ENCODE measurements at regions not wholly inside any gene's neighbourhood (a gene's known extent, or its start where the extent isn't known, plus 50 kb on each side); places are given as distances from the start of the nearest gene placed in this dataset.

GRCh38 chr18:75533950-75534349 lies 106.4 kb upstream of the SMIM21 start:
- Histone ChIP-seq H3K4me1 (ENCODE audit: control insufficient read depth, insufficient read depth, low read length, poor library complexity, severe bottlenecking) (no peaks in the 10 kb centered on the region), H3K27ac (ENCODE audit: insufficient read depth, low read length, poor library complexity, severe bottlenecking) (no peak overlapping the region), H3K4me3 (ENCODE audit: low read depth, low read length) (no peak overlapping the region), H3K27me3 (ENCODE audit: control insufficient read depth, insufficient read depth, low read length) (no peaks in the 10 kb centered on the region), H3K9me3 (ENCODE audit: control insufficient read depth in 2 of 2, low read length in 2 of 2) (no peaks in the 10 kb centered on the region), H3K36me3 (ENCODE audit: control insufficient read depth, insufficient read depth, low read length) (no peaks in the 10 kb centered on the region)
- ATAC-seq (ENCODE audit: low read depth in 2 of 2) (no peak), DNase-seq (no peak)
- no peaks in the 10 kb centered on the region for H3K9me3 Mint-ChIP-seq
- no peaks in the 10 kb centered on the region for H3K27me3 Mint-ChIP-seq
- H3K36me3 Mint-ChIP-seq: no peaks in the 10 kb centered on the region
- no peak overlapping the region for H3K27ac Mint-ChIP-seq
- no peaks in the 10 kb centered on the region for H3K4me1 Mint-ChIP-seq
- no peak overlapping the region for H3K4me3 Mint-ChIP-seq

- DNase-seq: no peak
- no peaks in the 10 kb centered on the region for H3K27me3 Mint-ChIP-seq
- H3K4me3 ChIP-seq (ENCODE audit: low read depth, low read length): no peak overlapping the region
- ATAC-seq (ENCODE audit: low read depth in 2 of 2): no peak
- no peaks in the 10 kb centered on the region for H3K9me3 ChIP-seq (ENCODE audit: control insufficient read depth in 2 of 2, low read length in 2 of 2)
- no peaks in the 10 kb centered on the region for H3K36me3 ChIP-seq (ENCODE audit: control insufficient read depth, insufficient read depth, low read length)
- no peak overlapping the region for H3K27ac ChIP-seq (ENCODE audit: insufficient read depth, low read length, poor library complexity, severe bottlenecking)
- H3K4me3 Mint-ChIP-seq: no peak overlapping the region
- no peaks in the 10 kb centered on the region for H3K27me3 ChIP-seq (ENCODE audit: control insufficient read depth, insufficient read depth, low read length)
- H3K27ac Mint-ChIP-seq: no peak overlapping the region
- H3K4me1 ChIP-seq (ENCODE audit: control insufficient read depth, insufficient read depth, low read length, poor library complexity, severe bottlenecking): no peaks in the 10 kb centered on the region
- H3K4me1 Mint-ChIP-seq: no peaks in the 10 kb centered on the region
- H3K36me3 Mint-ChIP-seq: no peaks in the 10 kb centered on the region
- H3K9me3 Mint-ChIP-seq: no peaks in the 10 kb centered on the region
These were observed 105.7 kb upstream of the SMIM21 start for GRCh38 chr18:75533209-75533608.

DNA sequence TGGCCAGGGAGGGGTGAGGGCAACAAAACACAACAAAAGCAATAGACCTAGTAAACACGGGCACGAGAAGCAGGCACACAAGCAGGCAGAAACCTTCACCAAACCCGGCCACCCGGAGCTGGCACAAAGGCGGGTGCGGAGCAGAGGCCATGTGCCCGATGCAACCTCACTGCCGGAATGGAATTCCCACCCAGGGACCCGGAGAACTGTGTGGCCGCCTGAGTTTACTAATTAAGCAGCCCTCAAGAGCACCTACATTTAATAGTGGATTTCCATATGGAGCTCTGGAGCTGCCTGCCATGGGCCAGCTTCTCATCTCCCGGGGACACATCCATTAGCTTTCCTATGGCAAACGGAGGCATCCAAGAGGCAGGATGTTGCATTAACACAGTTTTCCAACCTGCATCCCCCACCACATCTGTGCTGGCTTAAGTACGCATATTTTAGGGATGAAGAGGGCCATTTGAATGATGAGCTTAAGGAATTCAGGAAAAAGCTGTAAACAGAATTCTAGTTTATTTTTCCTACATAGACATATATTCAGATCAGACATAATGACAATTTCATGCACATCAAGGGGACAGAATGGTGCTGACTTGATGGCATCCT lies 104.5 kb upstream of the SMIM21 start:
- DNase-seq (no peak), ATAC-seq (ENCODE audit: low read depth in 2 of 2) (no peak)
- Mint-ChIP-seq H3K27ac (no peak overlapping the region), H3K36me3 (no peaks in the 10 kb centered on the region), H3K4me1 (no peaks in the 10 kb centered on the region), H3K4me3 (no peak overlapping the region), H3K27me3 (no peaks in the 10 kb centered on the region), H3K9me3 (no peaks in the 10 kb centered on the region)
- H3K27ac ChIP-seq (ENCODE audit: insufficient read depth, low read length, poor library complexity, severe bottlenecking): no peak overlapping the region
- no peak overlapping the region for H3K4me3 ChIP-seq (ENCODE audit: low read depth, low read length)
- H3K36me3 ChIP-seq (ENCODE audit: control insufficient read depth, insufficient read depth, low read length): no peaks in the 10 kb centered on the region
- H3K9me3 ChIP-seq (ENCODE audit: control insufficient read depth in 2 of 2, low read length in 2 of 2): no peaks in the 10 kb centered on the region
- H3K4me1 ChIP-seq (ENCODE audit: control insufficient read depth, insufficient read depth, low read length, poor library complexity, severe bottlenecking): no peaks in the 10 kb centered on the region
- H3K27me3 ChIP-seq (ENCODE audit: control insufficient read depth, insufficient read depth, low read length): no peaks in the 10 kb centered on the region

DNA sequence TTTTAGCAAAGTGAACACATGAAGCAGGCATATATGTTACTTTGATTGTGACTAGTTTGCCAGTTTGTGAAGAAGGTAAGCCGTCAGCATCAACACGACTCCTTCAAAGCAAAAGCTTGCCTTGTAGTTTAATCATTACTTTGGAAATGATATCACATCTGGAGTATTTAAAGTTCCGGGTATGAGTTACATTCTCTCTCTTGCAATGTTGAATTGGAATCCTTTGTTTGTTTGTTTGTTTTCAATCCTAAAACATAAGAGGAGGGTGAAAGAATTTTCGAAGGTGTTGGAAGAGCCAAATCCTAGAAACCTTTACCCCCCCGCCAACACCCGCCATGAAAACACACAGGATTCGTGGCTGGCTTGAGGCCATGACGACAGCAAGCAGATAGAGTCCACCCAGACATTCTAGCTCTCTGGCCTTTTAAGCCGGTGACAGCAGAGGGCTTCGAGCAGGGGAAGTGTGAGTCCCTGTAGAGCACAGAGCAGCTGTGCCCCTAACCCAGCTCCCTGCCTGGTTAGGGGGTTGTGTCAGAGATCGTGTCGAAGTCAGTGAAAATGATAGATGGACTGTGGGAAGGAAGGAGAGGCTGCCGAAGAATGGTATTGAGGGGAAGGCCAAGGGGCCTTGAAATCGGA lies 103.8 kb upstream of the SMIM21 start:
- Mint-ChIP-seq H3K27ac (no peak overlapping the region), H3K4me3 (no peak overlapping the region), H3K9me3 (no peaks in the 10 kb centered on the region), H3K36me3 (no peaks in the 10 kb centered on the region), H3K27me3 (no peaks in the 10 kb centered on the region), H3K4me1 (no peaks in the 10 kb centered on the region)
- H3K4me1 ChIP-seq (ENCODE audit: control insufficient read depth, insufficient read depth, low read length, poor library complexity, severe bottlenecking): no peaks in the 10 kb centered on the region
- DNase-seq (no peak), ATAC-seq (ENCODE audit: low read depth in 2 of 2) (no peak)
- no peaks in the 10 kb centered on the region for H3K36me3 ChIP-seq (ENCODE audit: control insufficient read depth, insufficient read depth, low read length)
- H3K27me3 ChIP-seq (ENCODE audit: control insufficient read depth, insufficient read depth, low read length): no peaks in the 10 kb centered on the region
- H3K4me3 ChIP-seq (ENCODE audit: low read depth, low read length): no peak overlapping the region
- no peaks in the 10 kb centered on the region for H3K9me3 ChIP-seq (ENCODE audit: control insufficient read depth in 2 of 2, low read length in 2 of 2)
- H3K27ac ChIP-seq (ENCODE audit: insufficient read depth, low read length, poor library complexity, severe bottlenecking): no peak overlapping the region

GRCh38 chr18:75530566-75531211 lies 103.2 kb upstream of the SMIM21 start:
- Histone ChIP-seq H3K36me3 (ENCODE audit: control insufficient read depth, insufficient read depth, low read length) (no peaks in the 10 kb centered on the region), H3K9me3 (ENCODE audit: control insufficient read depth in 2 of 2, low read length in 2 of 2) (no peaks in the 10 kb centered on the region), H3K4me1 (ENCODE audit: control insufficient read depth, insufficient read depth, low read length, poor library complexity, severe bottlenecking) (no peaks in the 10 kb centered on the region), H3K27me3 (ENCODE audit: control insufficient read depth, insufficient read depth, low read length) (no peaks in the 10 kb centered on the region), H3K27ac (ENCODE audit: insufficient read depth, low read length, poor library complexity, severe bottlenecking) (no peak overlapping the region), H3K4me3 (ENCODE audit: low read depth, low read length) (no peak overlapping the region)
- Mint-ChIP-seq H3K4me1 (no peaks in the 10 kb centered on the region), H3K27ac (no peak overlapping the region), H3K4me3 (no peak overlapping the region), H3K9me3 (no peaks in the 10 kb centered on the region), H3K27me3 (no peaks in the 10 kb centered on the region), H3K36me3 (no peaks in the 10 kb centered on the region)
- no peak for DNase-seq
- no peak for ATAC-seq (ENCODE audit: low read depth in 2 of 2)

GRCh38 chr18:75530118-75530517 lies 102.6 kb upstream of the SMIM21 start:
- Mint-ChIP-seq H3K9me3 (no peaks in the 10 kb centered on the region), H3K4me1 (no peaks in the 10 kb centered on the region), H3K27ac (no peak overlapping the region), H3K36me3 (no peaks in the 10 kb centered on the region), H3K27me3 (no peaks in the 10 kb centered on the region), H3K4me3 (no peak overlapping the region)
- Histone ChIP-seq H3K36me3 (ENCODE audit: control insufficient read depth, insufficient read depth, low read length) (no peaks in the 10 kb centered on the region), H3K27me3 (ENCODE audit: control insufficient read depth, insufficient read depth, low read length) (no peaks in the 10 kb centered on the region), H3K9me3 (ENCODE audit: control insufficient read depth in 2 of 2, low read length in 2 of 2) (no peaks in the 10 kb centered on the region), H3K27ac (ENCODE audit: insufficient read depth, low read length, poor library complexity, severe bottlenecking) (no peak overlapping the region), H3K4me3 (ENCODE audit: low read depth, low read length) (no peak overlapping the region), H3K4me1 (ENCODE audit: control insufficient read depth, insufficient read depth, low read length, poor library complexity, severe bottlenecking) (no peaks in the 10 kb centered on the region)
- DNase-seq (no peak), ATAC-seq (ENCODE audit: low read depth in 2 of 2) (no peak)

DNA sequence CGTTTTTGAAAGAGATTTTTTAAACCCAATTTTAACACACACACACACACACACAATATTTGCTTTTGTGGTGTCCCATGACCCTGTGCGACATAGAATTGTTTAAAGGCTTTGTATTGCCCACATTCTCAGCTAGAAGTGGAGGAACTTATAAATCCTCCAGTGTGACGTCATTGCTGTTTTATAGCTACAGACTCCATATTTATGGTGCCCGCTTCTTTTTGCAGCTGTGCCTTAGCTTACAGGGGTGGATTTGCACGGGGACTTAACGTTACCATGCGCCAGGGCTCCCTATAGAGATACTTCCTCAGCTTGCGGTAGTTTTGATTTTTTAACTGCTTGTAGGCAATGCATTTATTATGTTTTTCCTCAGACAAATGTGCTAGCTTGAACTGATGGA lies 101.9 kb upstream of the SMIM21 start:
- H3K36me3 ChIP-seq (ENCODE audit: control insufficient read depth, insufficient read depth, low read length): no peaks in the 10 kb centered on the region
- H3K27me3 Mint-ChIP-seq: no peaks in the 10 kb centered on the region
- no peaks in the 10 kb centered on the region for H3K36me3 Mint-ChIP-seq
- H3K9me3 ChIP-seq (ENCODE audit: control insufficient read depth in 2 of 2, low read length in 2 of 2): no peaks in the 10 kb centered on the region
- H3K27ac ChIP-seq (ENCODE audit: insufficient read depth, low read length, poor library complexity, severe bottlenecking): no peak overlapping the region
- DNase-seq: no peak
- H3K4me3 Mint-ChIP-seq: no peak overlapping the region
- H3K9me3 Mint-ChIP-seq: no peaks in the 10 kb centered on the region
- no peak for ATAC-seq (ENCODE audit: low read depth in 2 of 2)
- no peak overlapping the region for H3K4me3 ChIP-seq (ENCODE audit: low read depth, low read length)
- no peaks in the 10 kb centered on the region for H3K4me1 ChIP-seq (ENCODE audit: control insufficient read depth, insufficient read depth, low read length, poor library complexity, severe bottlenecking)
- no peak overlapping the region for H3K27ac Mint-ChIP-seq
- H3K27me3 ChIP-seq (ENCODE audit: control insufficient read depth, insufficient read depth, low read length): no peaks in the 10 kb centered on the region
- no peaks in the 10 kb centered on the region for H3K4me1 Mint-ChIP-seq
